Kidney (tissue), 13 donors: ENCODE measurements at regions not wholly inside any gene's neighbourhood (a gene's known extent, or its start where the extent isn't known, plus 50 kb on each side); places are given as distances from the start of the nearest gene placed in this dataset.

ENCODE experiments used
- DNase-seq, 5 donors: peaks; one replicate each; pipeline ENCODE4 v3.0.0-alpha.2; 2013 to 2020
- FAIRE-seq: peaks from 2 replicates; lab custom pipeline; 2012; peaks lifted over from hg19 to GRCh38; lab: Jason Lieb, UNC
- H3K27ac ChIP-seq, 2 donors: one replicate each; pipeline ENCODE4 v1.7.0; 2013; ENCODE audit warnings: low read depth in 2 of 2, low read length in 2 of 2, inconsistent platforms in 1 of 2
- H3K27me3 ChIP-seq: one replicate; pipeline ENCODE4 v1.7.1; 2013; ENCODE audit warnings: low read length, inconsistent platforms; ENCODE audit not compliant: control insufficient read depth, insufficient read depth
- H3K36me3 ChIP-seq, 3 donors: one replicate each; pipeline versions ENCODE4 v1.7.0 to v1.7.1; 2013; ENCODE audit warnings: low read length in 3 of 3, control low read depth in 1 of 3, inconsistent platforms in 1 of 3; ENCODE audit not compliant: insufficient read depth in 3 of 3, control insufficient read depth in 2 of 3
- H3K4me1 ChIP-seq, 3 donors: one replicate each; pipeline versions ENCODE4 v1.7.0 to v1.7.1; 2013; ENCODE audit warnings: low read length in 3 of 3, inconsistent platforms in 1 of 3, low read depth in 1 of 3; ENCODE audit not compliant: control insufficient read depth in 2 of 3, insufficient read depth in 2 of 3
- H3K4me3 ChIP-seq, 3 donors: one replicate each; pipeline versions ENCODE4 v1.7.0 to v1.8.1; 2013; ENCODE audit warnings: low read length in 3 of 3, control low read depth in 1 of 3, inconsistent platforms in 1 of 3
- H3K9ac ChIP-seq, 3 donors: one replicate each; pipeline versions ENCODE4 v1.7.0 to v1.7.1; 2013; ENCODE audit warnings: low read length in 3 of 3, control low read depth in 1 of 3, inconsistent platforms in 1 of 3
- H3K9me3 ChIP-seq, 3 donors: one replicate each; pipeline versions ENCODE4 v1.7.0 to v1.7.1; 2013; ENCODE audit warnings: low read length in 3 of 3, control low read depth in 1 of 3, inconsistent platforms in 1 of 3; ENCODE audit not compliant: control insufficient read depth in 2 of 3, insufficient read depth in 1 of 3
- intact Hi-C: fragments of 100-400 bp; cut with DNase I; formaldehyde crosslinking; loops from one replicate; pipeline ENCODE4 v1.11.1; 2022
- TF ChIP-seq, protein P1 (sequence below): IDR thresholded peaks from 3 replicates; pipeline ENCODE4 v1.5.1; 2012; ENCODE audit warnings: mild to moderate bottlenecking, moderate library complexity, borderline replicate concordance; ENCODE audit not compliant: insufficient read depth; ENCODE audit errors: extremely low read depth
- donor health status: control.
- donor health status: control.
- donor health status: control.
- donor health status: control.
- donor health status: control.
- donor health status: DM: yes; HTN: yes; CAD: no.
- donor health status: Normal renal cell carcinoma (clear cell type).

DNA sequence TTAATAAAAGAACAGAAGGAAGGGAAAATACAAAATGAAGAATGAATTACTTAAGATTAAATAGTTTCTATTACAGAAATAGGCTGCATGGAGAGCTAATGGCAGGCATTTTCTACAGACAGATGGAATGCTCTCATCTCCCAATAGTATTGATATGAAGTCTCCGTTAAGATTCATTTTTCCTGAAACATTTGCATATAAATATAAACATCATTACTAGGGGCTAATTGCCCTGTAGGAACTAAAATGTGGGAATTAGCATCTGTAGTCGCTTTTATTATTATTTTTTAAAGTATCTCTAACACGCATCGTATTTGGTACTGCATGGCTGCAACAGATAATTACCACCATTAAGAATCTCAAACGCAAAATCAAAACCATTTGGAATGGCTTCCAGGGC lies 2275.5 kb downstream of the MAT2B start:
- Histone ChIP-seq H3K27ac (no peak overlapping the region), H3K9me3 (no peaks in the 10 kb centered on the region), H3K27me3 (no peaks in the 10 kb centered on the region), H3K4me3 (no peak overlapping the region), H3K9ac (no peak overlapping the region), H3K36me3 (no peaks in the 10 kb centered on the region), H3K4me1 (no peaks in the 10 kb centered on the region)
- TF ChIP-seq, protein P1, sequence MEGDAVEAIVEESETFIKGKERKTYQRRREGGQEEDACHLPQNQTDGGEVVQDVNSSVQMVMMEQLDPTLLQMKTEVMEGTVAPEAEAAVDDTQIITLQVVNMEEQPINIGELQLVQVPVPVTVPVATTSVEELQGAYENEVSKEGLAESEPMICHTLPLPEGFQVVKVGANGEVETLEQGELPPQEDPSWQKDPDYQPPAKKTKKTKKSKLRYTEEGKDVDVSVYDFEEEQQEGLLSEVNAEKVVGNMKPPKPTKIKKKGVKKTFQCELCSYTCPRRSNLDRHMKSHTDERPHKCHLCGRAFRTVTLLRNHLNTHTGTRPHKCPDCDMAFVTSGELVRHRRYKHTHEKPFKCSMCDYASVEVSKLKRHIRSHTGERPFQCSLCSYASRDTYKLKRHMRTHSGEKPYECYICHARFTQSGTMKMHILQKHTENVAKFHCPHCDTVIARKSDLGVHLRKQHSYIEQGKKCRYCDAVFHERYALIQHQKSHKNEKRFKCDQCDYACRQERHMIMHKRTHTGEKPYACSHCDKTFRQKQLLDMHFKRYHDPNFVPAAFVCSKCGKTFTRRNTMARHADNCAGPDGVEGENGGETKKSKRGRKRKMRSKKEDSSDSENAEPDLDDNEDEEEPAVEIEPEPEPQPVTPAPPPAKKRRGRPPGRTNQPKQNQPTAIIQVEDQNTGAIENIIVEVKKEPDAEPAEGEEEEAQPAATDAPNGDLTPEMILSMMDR: no peak
- intact Hi-C loops: no loop called here
- FAIRE-seq (no peak), DNase-seq (no peak)

GRCh38 chr5:165781738-165782137 lies 2276.3 kb downstream of the MAT2B start:
- no peaks in the 10 kb centered on the region for H3K9me3 ChIP-seq
- intact Hi-C loops: no loop called here
- no peaks in the 10 kb centered on the region for H3K4me1 ChIP-seq
- H3K36me3 ChIP-seq: no peaks in the 10 kb centered on the region
- DNase-seq (no peak), FAIRE-seq (no peak)
- H3K27ac ChIP-seq: no peak overlapping the region
- no peaks in the 10 kb centered on the region for H3K27me3 ChIP-seq
- TF ChIP-seq, protein P1: no peak
- H3K9ac ChIP-seq: no peak overlapping the region
- H3K4me3 ChIP-seq: no peak overlapping the region

DNA sequence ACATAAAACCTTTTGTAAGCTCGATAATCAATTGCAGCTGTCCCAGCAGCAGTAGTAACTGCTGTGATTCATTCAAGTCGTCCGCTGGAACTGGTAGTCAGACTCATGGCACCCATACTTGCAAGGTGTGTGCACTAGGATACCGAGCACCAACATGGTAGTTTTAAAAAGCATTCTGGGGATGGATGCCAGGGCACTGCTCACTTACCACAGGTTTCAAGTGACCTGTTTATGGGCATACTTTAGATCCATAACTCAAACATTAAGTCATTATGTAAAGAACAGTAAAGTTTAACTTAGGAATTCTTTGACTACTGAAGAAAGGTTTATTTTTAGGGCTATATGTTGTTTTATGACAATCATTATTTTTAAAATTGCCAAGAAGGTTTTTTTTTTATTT lies 2277.6 kb downstream of the MAT2B start:
- TF ChIP-seq, protein P1: no peak

GRCh38 chr5:165786073-165786472 lies 2280.7 kb downstream of the MAT2B start:
- H3K9me3 ChIP-seq: no peaks in the 10 kb centered on the region
- no peak overlapping the region for H3K27ac ChIP-seq
- no peaks in the 10 kb centered on the region for H3K4me1 ChIP-seq
- H3K36me3 ChIP-seq: no peaks in the 10 kb centered on the region
- no peak overlapping the region for H3K9ac ChIP-seq
- no peaks in the 10 kb centered on the region for H3K27me3 ChIP-seq
- no peak overlapping the region for H3K4me3 ChIP-seq
- TF ChIP-seq, protein P1: no peak
- FAIRE-seq: no peak
- intact Hi-C loops: no loop called here
- no peak for DNase-seq

More for the DNA sequence above, 2277.6 kb downstream of the MAT2B start:
- no peak for FAIRE-seq
- Histone ChIP-seq H3K4me1 (no peaks in the 10 kb centered on the region), H3K9ac (no peak overlapping the region), H3K36me3 (no peaks in the 10 kb centered on the region), H3K27ac (no peak overlapping the region), H3K4me3 (no peak overlapping the region), H3K27me3 (no peaks in the 10 kb centered on the region), H3K9me3 (no peaks in the 10 kb centered on the region)
- no peak for DNase-seq
- intact Hi-C loops: no loop called here
